HL-60 (cell line): ENCODE measurements at regions not wholly inside any gene's neighbourhood (a gene's known extent, or its start where the extent isn't known, plus 50 kb on each side); places are given as distances from the start of the nearest gene placed in this dataset.

Experiments used
- DNase-seq, 2 experiments: peaks; one replicate each; pipeline ENCODE4 v3.0.0-alpha.2; 2010 to 2020; ENCODE audit warnings: low read depth in 1 of 2, low spot score in 1 of 2
- H3K27ac ChIP-seq: fragments of 250-450 bp; sonication (Bioruptor Pico); replicated peaks from 2 replicates; pipeline ENCODE4 v1.5.1; 2020; ENCODE audit warnings: mild to moderate bottlenecking, moderate library complexity
- H3K27me3 ChIP-seq: fragments of 250-450 bp; sonication (Bioruptor Pico); 2 replicates; pipeline ENCODE4 v1.5.1; 2021; ENCODE audit warnings: mild to moderate bottlenecking, moderate library complexity; ENCODE audit not compliant: insufficient read depth, poor library complexity, severe bottlenecking
- H3K4me3 ChIP-seq: replicated peaks from 2 replicates; pipeline ENCODE4 v1.5.1; 2011; ENCODE audit warnings: mild to moderate bottlenecking, control low read depth, low read length; ENCODE audit not compliant: insufficient read depth
- CTCF ChIP-seq: IDR thresholded peaks from one replicate; pipeline ENCODE4 v1.5.1; 2011; ENCODE audit warnings: low read length, control low read depth, inconsistent platforms; ENCODE audit not compliant: insufficient read depth
- GABPA ChIP-seq: IDR thresholded peaks from 2 replicates; pipeline ENCODE4 v1.6.1; 2012; ENCODE audit warnings: low read depth
- POLR2AphosphoS5 ChIP-seq: IDR thresholded peaks from 2 replicates; pipeline ENCODE4 v1.6.1; 2012; ENCODE audit warnings: low read depth
- REST ChIP-seq: IDR thresholded peaks from 2 replicates; pipeline ENCODE4 v1.6.1; 2012; ENCODE audit warnings: low read depth; ENCODE audit not compliant: insufficient replicate concordance
- SPI1 ChIP-seq: IDR thresholded peaks from 2 replicates; pipeline ENCODE4 v1.6.1; 2012; ENCODE audit warnings: low read depth, mild to moderate bottlenecking, borderline replicate concordance

GRCh38 chr18:71919211-71919610 is 624.9 kb downstream of the CBLN2 start:
- Histone ChIP-seq H3K27me3 (no peaks in the 10 kb centered on the region), H3K4me3 (no peak overlapping the region), H3K27ac (no peak overlapping the region)
- TF ChIP-seq GABPA = no peak
- no peak for TF ChIP-seq POLR2AphosphoS5
- TF ChIP-seq REST = no peak
- no peak for TF ChIP-seq CTCF
- no peak for TF ChIP-seq SPI1
- DNase-seq = no peak

GRCh38 chr18:71913641-71914040 is 630.5 kb downstream of the CBLN2 start:
- no peaks in the 10 kb centered on the region for H3K27me3 ChIP-seq
- H3K27ac ChIP-seq = no peak overlapping the region
- no peak for TF ChIP-seq CTCF
- TF ChIP-seq SPI1 = no peak
- no peak for TF ChIP-seq GABPA
- TF ChIP-seq REST = no peak
- TF ChIP-seq POLR2AphosphoS5 = no peak
- H3K4me3 ChIP-seq = no peak overlapping the region
- no peak for DNase-seq

- Histone ChIP-seq H3K27me3 (no peaks in the 10 kb centered on the region), H3K27ac (no peak overlapping the region), H3K4me3 (no peak overlapping the region)
- DNase-seq = no peak
- no peak for TF ChIP-seq POLR2AphosphoS5
- TF ChIP-seq SPI1 = no peak
- no peak for TF ChIP-seq CTCF
- no peak for TF ChIP-seq GABPA
- TF ChIP-seq REST = no peak
These were observed 641.7 kb downstream of the CBLN2 start for GRCh38 chr18:71902482-71902881.
